NCI-H1694 (cell line): ENCODE measurements at regions not wholly inside any gene's neighbourhood (a gene's known extent, or its start where the extent isn't known, plus 50 kb on each side); places are given as distances from the start of the nearest gene placed in this dataset.
A peak's percentile ranks its signal among the peaks of the same experiment; 100 is the strongest.
"Not testable (repeated sequence)": the region's sequence is repeated elsewhere in the genome, so short reads cannot be mapped to it uniquely, and the experiment has no call there.

ENCODE experiments used
- DNase-seq: peaks from one replicate; lab custom pipeline; 2025; lab: John Stamatoyannopoulos, UW

DNA sequence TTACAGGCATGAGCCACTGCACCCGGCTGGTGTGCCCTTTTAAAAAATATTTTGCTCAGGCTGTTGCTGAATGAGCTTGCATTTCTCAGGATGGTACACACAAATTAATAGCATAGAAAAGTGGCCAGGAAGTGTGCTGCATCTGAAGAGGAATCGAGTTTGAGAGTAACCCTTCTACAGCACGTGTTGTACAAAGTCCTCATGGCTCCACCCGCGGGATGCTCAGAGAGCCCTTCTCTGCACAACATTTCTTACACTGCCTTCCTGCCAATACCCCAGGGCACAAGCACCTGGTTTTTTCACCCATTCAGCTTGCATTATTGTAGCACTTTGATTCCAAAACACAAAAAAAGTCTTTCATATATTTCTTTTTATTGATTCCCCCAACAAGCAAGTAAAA, 90.1 kb upstream of the NEDD4L start:
- DNase-seq: no peak

DNA sequence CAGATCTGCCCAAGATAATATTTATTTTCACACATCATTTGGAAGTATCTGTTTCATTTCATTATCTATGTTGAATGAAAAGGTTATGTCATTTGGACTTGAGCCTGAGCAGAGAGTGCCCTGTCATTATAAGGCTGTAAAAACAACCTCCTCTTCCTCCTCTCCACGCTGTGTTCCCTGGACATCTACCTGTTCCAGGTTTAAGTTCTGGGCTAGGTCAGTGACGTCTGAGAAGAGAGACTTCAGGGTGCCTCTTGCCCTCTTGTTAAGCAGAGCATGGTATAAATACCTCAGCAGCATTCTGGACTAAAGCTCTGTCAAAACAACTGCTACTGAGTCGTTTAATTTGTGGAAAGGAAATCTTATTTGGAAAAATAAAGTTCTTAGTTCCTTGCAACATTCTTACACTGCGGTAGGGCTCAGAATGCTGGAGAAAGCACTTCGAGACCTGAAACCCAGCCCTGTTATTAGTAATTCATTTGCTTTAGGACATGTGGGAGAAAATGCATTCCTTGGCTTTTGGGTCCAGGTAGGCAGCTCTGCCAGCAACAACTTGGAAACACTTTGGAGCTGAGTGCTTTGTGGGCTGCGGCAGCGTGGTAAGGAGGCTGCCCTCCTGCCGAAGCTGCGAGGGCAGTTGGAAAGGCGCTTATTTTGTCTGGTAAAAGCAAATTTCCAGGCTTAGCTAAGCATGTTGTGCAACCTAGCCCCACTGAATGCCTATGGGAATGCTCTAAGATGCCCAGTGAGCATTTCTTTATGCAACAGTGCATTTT, 91.8 kb upstream of the NEDD4L start:
- DNase-seq: no peak

DNA sequence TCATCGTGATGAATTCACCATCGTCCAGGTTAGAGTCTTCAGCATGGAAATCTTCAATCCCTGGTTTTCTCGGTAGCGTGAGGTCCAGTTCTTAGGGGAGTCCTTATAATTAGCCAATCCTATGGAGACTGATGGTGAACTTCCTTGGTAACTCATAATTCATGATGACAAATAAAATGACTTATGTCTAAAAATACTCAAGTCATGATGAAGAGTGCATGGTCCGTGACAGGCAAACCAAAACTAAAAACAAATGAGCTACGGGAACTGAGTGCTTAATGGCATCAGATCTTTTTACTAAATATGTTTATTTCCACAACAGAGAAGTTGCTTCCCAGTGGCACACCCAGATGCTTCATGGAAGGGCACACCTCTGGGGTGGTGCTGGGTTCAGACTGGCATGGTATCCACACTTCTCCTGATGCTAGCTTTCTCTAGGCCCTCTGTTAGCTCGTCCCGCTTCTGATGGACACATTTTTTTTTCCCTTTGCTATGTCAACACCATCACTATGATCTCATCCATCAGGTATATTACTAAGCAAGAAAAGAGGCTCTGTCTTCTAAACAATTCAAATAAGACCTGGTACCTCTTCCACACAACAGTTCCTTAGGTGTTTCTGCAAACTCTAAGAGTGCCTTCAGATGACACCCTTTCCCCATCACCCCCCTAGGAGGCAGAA, 92.8 kb upstream of the NEDD4L start:
- DNase-seq: no peak

DNA sequence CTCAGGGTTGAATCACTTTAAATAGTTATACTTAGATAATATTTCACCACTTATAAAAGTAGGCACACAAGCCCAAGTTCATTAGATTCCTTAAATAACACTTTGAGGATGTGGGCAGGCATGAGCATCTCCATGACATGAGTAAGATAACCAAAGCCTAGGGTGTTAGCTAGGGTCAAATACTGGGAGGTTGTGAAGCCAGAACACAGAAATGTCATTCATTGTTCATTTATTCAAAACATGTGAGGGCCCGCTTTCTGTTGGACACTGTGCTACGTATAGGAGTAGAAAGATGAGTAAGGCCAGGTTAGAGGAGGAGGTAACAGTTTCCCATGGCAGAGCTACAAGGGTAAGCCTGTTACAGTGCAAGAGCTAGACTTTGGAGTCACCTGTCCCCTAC, 93.5 kb upstream of the NEDD4L start:
- DNase-seq: no peak

DNA sequence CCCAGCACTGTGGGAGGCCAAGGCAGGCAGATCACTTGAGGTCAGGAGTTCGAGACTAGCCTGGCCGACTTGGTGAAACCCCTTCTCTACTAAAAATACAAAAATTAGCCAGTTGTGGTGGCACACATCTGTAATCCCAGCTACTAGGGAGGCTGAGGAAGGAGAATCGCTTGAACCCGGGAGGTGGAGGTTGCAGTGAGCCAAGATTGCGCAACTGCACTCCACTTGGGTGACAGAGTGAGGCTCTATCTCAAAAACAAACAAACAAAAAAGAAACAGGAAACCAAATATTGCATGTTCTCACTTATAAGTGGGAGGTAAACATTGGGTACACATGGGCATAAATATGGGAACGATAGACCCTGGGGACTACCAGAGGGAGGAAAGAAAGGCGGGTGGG, 94.7 kb upstream of the NEDD4L start:
- not testable (repeated sequence) for DNase-seq

DNA sequence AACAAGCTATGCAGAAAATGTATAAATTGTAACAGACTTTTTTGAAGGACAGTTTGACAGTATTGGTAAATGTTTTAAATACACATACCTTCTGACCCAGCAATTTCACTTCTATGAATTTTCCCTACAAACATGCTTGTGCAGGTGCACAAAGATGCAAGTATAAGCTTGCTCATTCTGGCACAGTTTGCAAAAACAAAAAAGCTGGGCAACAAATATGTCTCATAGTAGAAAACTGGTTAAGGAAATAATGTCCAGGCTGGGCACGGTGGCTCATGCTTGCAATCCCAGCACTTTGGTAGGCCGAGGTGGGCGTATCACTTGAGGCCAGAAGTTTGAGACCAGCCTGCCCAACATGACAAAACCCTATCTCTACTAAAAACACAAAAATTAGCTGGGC, 96.9 kb upstream of the NEDD4L start:
- no peak for DNase-seq

DNA sequence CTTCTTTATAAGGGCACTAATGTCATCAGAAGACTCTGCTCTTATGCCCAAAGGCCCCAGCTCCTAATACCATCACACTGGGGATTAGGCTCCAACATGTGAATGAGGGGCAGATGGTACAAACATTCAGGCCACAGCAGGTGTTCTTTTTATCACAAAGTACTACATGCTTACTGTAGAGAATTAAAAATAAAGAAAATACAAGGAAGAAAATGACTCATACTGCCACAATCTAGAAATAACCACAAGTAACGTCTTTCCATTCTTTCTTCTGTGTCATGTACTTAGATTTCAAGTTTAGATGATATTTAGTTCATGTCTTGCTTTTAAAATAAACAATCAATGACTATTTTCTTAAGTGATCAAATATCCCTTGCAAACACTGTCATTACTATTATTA, 100.3 kb upstream of the NEDD4L start:
- no peak for DNase-seq

DNA sequence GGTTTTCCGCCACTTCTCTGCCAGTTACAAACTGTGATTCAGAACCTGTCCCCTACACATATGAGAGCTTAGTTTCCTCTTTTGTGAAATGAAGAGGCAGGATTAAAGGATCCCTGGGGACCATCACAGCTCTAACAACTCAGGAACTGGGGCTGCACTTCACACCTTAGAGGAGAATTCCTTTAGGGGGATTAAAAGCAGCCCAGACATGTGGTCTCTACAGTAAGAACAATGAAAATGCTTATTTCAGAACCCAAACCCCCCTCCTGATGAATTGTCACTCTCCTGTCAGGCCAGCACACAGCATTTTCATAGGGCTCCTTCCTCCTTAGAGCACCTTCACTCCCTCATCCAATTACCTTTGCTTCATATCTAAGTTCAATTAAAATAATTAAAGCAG, 101.5 kb upstream of the NEDD4L start:
- DNase-seq: no peak

DNA sequence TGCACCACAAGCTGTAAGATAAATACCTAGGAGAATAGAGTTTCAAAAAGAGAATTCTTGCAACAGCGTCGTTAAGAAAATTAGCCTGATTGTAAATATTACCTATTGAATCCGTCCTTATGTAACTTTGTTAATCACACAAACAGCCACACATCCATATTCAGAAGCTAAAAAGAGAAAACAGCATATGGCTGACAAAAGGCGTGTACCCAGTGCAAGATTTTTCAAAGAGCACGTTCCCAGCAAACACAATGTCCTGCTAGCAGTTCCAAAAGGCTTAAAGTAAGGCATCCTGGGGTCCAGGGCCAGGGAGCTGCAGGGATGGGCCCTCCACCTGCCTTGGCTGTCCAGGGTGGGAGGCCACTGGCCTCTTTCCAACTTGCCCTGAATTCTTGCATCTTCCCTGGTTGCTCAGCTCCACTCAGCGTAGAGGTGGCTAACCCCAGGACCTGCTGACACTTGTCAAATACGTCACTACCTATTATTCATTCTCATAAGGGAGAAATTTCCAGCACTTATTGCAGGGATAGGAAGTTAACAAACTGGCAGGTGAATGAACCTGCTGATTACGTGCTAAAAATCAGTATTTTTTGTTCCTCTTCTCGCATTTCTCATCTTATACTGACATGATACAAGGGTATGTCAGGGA, 102.1 kb upstream of the NEDD4L start:
- DNase-seq: no peak

DNA sequence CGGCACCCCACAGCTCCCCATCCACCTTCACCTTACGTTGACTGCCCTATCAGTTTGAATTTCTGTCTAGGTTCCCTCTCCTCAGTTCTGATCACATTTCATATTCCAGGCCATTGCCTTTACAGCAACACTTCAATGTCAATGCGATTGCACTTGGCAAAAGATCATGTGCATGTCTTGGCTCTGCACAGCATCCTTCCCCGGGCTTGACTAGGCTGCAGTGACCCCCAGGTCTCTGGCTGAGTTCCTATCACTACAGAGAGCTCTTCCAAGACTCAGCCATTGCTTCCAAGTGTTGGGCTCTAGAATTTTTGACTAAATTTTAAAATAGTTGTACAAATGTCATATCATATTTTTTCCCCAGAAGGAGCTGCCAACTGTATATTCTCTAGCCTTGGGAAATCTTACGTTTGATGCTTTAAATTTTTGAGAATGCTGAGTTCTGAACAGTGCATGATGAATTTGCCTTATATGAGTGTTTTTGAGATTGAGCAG, 103.8 kb upstream of the NEDD4L start:
- no peak for DNase-seq

DNA sequence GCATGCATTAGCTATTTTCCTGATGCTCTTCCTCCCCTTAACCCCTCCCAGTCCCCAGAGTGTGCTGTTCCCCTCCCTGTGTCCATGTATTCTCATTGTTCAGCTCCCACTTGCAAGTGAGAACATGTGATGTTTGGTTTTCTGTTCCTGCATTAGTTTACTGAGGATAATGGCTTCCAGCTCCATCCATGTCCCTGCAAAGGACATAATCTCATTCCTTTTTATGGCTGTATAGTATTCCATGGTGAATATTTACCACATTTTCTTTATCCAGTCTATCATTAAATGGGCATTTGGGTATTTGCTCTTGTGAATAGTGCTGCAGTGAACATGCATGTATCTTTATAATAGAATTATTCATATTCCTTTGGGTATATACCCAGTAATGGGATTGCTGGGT, 109.7 kb upstream of the NEDD4L start:
- not testable (repeated sequence) for DNase-seq

DNA sequence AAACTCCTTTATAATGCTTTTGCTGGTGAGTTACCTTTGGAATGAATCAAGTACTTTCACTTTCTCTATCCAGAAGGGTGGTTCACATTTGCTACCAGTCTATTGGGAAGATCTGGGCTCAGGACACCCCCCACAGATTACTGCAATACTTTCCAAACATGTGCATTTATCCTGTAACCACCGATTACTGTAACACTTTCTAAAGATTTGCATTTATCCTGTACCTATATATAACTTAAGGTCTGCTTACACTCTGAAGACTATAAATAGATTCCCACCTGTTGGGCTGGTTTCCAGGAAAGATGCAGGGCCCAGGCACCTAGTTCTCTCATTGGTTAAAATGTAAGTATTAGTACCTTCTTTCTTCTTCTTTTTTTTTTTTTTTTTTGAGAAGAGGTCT, 113.0 kb upstream of the NEDD4L start:
- DNase-seq: no peak

DNA sequence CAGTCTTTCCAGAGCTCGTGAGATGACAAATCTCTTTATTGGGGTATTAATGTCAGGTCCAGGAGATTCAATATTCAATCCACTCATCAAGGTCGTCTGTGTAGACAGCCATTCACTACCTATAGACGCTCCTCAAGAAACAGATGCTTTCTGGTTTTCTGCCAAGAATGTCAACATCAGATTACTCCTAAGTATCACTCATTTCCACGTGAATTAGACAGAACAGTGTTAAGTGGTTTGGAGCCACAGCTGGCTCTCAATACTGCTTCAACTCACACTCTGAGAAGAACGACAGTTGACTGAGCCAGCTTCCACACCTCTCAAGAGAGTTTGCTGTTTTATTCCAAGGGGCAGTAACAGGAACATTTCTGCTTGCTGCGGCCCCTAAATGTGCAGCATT, 113.5 kb upstream of the NEDD4L start:
- DNase-seq: no peak

DNA sequence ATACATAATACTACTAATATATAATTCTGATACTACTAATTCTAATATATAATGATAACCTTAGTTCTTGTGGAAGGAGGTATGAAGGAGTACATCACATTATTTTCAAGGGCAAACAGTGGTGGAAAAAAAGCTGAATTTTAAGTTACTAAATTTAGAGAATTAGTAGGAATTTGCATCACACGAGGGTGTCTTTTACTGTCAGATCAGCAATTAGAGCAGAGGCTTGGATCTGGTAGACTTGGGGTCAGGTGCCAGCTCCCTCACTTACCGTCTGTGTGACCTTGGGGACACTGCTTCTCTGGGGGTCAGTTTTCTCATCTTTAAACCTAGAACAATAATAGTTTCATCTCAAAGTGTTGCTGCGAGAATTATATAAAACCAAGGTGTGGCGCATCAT, 114.1 kb upstream of the NEDD4L start:
- no peak for DNase-seq

DNA sequence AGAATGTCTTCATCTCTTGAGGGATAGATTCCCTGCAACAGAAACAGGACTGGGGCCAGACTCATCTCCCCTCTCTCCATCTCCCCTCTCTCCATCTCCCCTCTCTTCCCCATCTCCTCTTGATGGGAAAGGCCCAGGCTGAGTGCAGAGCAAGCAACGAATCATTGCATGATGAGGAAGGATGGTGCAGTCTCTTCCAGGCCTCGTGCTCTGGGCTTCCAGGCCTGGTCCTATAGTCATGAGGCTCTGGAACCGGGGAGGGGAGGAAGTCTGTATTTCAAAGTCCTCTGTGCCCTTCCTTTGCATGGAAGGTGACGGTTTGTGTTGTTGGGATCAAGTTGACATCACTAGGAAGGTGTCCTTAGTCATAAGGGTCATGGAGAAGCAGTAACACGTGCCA, 115.6 kb upstream of the NEDD4L start:
- DNase-seq: no peak

DNA sequence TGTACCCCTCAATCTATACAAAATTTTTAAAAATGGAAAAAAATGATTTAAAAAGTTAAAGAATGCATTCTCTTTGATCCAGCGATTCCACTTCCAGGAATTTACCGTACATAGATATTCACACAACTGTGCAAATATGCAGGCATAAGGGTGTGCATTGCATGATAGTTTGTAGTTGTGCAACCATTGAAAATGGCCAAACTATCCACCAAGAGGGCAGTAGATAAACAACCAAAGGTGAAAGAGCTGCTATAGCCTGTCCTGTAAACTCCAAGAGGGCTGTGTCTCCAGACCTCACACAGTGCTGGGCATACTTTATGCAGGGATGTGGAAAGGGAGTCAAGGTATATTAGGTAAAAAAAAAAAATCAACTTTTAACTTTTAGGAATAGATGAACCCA, 116.5 kb upstream of the NEDD4L start:
- DNase-seq: no peak

DNA sequence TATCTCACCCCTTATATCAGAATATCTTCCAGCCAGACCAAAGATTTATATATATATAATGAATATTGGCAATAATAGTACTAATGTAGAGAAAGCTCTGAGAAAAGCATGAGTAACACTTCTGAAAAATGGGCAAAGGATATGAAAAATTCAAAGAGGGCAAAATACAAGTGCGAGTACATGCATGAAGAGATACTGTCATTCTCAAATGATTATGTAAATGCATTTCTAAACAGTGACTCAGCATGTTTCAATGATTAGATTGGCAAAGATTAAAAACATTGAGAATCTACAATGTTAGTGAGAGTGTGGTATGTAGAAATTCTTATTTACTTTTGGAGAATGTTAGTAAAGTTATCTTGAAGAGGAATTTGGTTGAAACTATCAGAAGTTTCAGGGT, 118.3 kb upstream of the NEDD4L start:
- no peak for DNase-seq

DNA sequence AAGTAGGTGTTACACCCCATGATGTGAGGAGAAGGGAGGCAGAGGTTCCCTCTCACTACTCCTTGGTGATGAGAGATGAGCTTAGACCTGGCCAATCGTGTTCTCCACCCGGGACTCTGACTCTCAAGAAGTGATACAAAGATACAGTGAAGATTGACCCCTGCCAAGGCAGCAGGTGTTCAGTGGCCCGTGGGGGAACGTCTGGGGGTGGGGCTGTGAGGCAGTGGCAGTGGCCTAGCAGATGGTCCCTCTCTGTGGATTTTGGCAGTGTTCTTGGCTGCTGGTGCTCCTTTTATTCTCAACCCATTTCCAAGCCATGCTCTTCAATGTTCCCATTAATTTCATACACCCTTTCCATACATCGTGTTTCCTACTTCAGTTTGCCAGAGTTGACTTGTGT, 120.4 kb upstream of the NEDD4L start:
- peak; percentile 46 for DNase-seq

DNA sequence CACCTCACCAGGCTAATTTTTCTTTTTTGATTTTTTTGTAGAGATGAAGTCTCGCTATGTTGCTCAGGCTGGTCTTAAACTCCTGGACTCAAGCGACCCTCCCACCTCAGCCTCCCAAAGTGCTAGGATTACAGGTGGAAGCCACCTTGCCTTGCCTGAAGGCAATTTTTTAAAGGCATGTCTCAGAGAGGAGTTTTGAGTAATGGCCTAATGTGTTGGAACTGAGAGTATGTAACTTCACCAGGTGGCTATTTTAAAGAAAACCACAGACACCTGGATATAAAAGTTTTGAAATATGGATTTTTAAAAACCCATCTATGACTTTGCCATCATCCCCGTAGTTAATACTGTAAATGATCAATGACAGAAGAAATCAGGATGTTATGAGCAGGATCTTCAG, 119.8 kb upstream of the ATP8B1 start:
- no peak for DNase-seq

DNA sequence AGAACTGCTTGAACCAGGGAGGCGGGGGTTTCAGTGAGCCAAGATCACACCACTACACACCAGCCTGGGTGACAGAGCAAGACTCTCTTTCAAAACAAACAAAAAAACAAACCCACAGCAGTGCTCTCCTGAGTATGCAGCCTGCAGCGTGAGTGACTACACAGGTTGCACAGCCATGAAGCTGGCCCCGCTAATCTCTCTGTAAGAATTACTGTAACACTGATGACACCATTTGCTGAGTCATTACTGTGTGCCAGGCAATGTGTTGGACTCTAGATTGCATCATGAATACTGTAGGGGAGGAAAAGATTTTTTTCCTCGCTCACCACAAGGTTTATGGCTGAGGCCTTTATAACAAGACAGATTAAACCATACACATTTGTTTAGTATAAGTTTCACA, 118.6 kb upstream of the ATP8B1 start:
- DNase-seq: no peak

DNA sequence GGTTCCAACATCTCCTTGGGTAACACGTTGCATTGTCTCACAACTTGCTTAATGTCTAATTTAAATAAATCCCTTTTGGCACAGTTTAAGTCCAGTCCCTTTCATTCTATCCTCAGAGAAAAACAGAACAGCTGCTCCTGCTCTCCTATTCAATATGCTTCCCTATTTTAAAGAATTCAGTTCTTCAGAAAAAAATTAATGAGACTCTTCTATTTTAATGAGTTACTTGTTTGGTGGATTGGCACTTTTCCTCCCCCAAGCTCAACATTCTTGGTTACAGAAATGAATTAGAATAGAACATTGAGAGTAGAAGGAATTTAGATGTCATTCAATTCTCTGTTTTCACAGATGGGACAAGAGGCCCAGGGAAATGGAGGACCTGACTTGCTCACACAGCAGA, 116.9 kb upstream of the ATP8B1 start:
- no peak for DNase-seq

DNA sequence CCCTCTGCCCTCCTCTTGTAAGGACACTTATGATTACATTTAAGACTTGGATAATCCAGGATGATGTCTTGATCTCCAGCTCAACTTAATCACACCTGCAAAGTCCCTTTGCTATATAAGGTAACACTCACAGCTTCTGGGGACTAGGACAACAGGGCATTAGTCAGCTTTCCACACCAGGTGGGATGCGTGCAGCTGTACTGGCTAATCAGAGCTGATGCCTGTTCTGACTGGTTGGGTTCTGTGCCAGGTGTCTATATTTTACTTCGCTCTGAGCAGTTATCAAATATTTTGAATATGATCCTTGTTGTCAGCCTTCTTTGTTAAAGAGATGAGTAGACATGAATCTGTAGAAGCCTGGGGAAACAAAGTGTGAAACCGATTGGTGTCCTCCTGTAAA, 115.5 kb upstream of the ATP8B1 start:
- no peak for DNase-seq

DNA sequence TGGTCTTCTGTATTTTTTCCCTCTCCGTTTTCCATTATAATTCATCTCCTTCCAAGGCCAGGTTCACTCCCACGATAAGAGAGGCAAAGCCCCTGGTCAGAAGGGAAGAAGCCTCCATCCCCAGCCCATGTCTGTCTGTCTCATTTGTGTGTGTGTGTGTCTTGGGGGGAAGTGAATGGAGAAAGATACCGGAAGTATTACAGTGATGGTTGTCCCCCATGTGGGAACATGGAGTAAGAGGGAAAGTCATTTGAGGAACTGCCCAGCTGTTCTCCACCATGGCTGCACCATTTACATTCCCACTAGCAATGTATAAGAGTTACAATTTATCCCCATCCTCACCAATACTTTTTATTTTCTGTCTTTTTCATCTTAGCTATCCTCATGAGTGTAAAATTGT, 113.6 kb upstream of the ATP8B1 start:
- no peak for DNase-seq
